HG03520 (cell line): ENCODE measurements at regions not wholly inside any gene's neighbourhood (a gene's known extent, or its start where the extent isn't known, plus 50 kb on each side); places are given as distances from the start of the nearest gene placed in this dataset.
"Not testable (repeated sequence)": the region's sequence is repeated elsewhere in the genome, so short reads cannot be mapped to it uniquely, and the experiment has no call there.

Experiments
- ATAC-seq: cut with Tn5 transposase; IDR thresholded peaks from one replicate; pipeline ENCODE4 v1.9.1; 2021; ENCODE audit warnings: mild to moderate bottlenecking, moderate library complexity; ENCODE audit not compliant: unreplicated experiment

DNA sequence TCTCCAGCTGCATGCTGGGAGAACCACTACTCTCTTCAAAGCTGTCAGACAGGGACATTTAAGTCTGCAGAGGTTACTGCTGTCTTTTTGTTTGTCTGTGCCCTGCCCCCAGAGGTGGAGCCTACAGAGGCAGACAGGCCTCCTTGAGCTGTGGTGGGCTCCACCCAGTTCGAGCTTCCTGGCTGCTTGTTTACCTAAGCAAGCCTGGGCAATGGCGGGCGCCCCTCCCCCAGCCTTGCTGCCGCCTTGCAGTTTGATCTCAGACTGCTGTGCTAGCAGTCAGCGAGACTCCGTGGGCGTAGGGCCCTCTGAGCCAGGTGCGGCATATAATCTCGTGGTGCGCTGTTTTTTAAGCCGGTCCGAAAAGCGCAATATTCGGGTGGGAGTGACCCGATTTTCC, 215.0 kb downstream of the STIM2 start:
- ATAC-seq, result not testable (repeated sequence)

DNA sequence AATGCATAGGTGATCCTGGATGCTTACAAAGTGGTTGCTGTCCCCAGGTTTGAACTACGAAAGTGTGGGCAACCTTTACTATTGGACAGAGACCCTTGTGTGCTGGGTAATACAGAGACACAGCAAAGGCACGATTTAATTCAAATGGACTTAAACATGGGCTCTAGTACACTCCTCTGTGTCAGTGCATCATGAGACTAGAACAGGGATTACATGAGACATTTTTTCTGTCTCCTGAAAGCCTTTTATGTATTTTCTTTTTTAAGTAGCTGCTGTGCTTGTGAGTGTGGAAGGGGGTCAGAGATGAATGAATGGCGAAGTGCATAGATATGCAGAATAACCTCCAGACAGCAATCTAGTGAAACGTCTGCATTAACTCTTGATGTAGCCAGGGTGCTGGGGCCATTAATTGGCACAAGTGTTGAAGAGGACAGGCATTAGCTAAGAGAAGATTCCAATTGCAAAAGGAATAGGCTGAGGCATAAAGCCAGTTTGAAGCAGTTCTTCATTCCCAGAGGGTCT, 218.4 kb downstream of the STIM2 start:
- ATAC-seq, result no peak

DNA sequence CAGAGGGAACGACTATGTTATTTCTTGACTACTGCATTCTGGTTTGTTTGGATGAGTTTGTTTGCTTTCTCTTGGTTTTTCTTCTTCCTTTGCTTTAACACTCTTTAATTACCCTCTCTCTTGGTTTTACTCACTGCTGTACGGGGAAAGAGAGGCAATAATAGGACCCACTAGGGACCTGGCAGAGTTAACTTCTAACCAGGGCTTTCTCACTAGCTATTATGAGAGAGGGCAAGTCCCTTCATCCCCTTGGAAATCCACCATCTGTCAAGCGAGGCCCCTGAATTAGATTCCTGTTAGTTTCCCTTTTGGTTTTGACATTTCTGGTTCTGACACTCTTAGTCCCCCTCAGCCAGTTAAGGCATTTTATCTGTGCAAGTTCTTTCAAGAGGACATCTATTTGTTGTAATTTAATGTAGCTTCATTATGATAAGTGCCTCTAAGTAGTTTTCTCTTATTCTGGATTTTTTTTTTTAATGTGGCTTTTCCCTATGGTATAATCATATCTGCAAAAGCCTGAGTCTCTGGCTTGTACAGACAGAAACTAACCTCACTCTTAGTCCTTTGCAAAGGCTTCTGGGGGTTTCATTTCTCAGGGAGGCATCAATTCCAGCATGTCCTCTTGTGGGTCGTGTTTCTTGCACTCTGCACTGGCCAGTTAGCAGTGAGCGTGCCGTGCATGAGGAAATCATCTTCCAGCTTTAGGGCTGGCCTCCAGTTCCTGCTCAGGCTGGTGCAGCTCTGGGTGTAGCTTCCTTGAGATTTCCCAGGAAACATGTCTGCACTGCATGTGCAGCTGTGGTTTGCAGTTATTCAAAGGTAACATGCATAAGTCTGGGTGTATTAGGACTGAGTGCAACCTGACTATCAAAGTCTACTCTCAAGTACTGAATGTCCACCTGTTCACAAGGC, 221.3 kb downstream of the STIM2 start:
- ATAC-seq, result no peak

DNA sequence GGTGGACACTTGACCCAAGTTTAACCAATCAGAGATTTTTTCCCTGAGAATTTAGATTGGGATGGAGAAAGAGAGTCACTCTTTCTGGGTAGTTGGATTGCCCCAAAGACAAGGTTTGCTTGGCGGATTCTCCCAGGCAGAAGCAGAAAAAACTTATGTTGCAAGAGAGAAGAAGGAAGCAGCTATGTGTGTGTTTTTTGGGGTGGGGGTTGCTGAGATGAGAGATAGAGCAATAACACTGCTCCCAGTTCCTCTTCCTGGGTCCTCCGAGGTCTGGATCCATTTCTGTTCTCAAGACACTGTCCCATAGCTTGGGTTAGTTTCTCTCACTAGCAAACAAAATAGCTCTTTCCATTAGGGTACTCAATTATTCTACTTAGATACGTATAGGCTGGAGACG, 222.1 kb downstream of the STIM2 start:
- no peak for ATAC-seq

DNA sequence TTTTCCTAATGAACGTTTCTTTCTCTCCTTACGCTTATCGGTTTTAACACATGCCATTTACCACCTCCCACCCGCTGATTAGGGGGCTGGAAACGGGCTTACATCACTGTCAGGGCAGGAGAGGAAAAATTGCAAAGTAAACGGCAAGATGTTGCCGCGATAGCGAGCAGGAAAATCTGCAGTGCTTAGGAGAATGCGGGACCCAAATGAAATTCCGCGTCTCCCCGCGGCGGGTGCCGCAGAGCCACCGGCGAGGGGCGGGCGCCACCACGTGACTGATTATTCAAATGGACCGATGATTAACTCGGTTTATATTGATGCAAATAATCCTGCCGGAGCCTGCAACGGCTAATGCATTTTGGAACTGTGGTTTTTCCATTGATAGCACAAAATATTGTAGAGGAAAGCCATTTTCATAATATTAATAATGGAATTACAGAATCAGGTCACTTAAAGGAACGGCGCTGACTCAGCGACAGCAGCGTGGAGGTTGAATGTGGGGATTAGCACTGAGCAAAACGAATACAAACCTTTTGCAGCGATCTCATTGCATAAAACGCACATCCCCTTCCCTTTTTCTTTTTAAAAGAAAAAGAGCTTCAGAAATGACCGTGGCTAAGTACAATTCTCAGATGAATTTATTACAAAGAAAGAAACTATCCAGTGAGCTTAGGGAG, 224.2 kb downstream of the STIM2 start:
- no peak for ATAC-seq

- no peak for ATAC-seq
Measured at GRCh38 chr4:27085396-27085795, 224.8 kb downstream of the STIM2 start.

GRCh38 chr4:27087306-27088045, 226.8 kb downstream of the STIM2 start:
- no peak for ATAC-seq

DNA sequence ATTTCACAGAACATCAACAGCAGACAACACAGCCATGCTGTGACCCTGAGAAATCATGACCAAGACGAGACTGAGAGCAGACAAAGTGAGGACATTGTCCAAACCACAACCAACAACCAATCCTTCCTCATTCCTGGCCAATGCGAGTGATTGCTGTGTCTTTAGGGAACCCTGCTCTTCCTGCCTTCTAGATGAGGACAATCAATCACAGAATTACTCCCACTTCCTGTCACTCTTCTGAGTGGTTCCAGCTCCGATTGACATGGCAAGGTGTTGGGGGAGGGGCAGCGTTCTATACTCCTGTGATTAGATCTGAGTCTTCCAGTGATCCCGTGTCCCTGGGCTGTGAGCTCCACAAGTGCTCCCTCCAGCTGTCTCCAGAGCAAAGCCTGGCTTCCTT, 227.8 kb downstream of the STIM2 start:
- no peak for ATAC-seq

DNA sequence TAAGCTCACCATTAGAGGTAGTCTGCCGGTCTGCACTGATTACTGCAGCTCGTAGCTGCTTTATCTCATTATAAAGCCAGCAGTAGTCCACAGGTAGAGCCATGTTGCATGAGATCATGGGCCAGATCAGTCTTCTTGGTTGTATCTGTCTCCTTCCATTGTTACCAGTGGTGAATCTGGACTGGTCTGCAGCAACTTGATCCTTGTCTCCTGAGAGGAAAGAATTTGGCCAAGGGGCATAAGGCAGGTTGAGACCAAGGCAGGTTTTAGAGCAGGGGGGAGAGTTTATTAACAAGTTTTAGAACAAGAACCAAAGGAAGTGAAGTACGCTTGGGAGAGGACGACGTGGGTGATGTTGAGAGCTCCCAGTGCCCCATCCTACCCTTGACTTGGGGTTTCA, 228.5 kb downstream of the STIM2 start:
- ATAC-seq, result no peak

DNA sequence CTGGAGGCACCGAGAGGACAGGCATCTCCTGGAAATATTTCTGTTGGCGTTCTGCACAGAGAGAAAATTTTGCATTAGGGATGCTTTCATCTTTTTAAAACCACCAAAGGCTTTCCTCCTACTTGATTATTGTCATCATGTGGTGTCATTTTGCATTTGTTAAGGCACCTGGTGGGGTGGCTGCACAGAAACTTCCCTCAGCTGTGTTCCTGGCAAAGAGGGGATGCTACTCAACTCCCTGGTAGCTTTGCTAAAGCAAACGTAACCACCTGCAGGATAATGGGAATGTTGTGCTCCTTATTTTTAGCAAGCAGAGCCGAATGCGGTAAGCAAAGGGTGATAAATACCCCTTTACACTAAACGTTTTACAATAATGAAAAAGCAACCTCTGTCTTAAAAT, 229.8 kb downstream of the STIM2 start:
- ATAC-seq, result no peak

- no peak for ATAC-seq
Measured at GRCh38 chr4:27094224-27094623, 233.6 kb downstream of the STIM2 start.

DNA sequence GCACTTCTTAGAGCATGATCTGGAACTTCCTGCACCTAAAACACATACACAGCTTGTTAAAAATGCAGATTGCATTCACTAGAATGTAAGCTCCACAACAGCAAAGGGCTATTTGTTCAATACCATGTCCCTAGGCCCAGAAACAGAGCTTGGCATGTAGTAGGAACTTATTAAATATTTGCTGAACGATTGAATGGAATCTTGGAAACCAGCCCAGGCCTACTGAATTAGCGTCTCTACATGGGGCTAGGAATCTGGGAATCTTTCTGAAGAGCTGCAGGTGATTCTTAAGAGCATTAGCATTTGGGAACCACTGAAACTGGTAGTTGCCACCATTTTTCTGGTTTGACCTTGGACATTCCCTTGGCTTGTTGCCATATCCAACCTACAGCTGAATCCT, 234.1 kb downstream of the STIM2 start:
- no peak for ATAC-seq

DNA sequence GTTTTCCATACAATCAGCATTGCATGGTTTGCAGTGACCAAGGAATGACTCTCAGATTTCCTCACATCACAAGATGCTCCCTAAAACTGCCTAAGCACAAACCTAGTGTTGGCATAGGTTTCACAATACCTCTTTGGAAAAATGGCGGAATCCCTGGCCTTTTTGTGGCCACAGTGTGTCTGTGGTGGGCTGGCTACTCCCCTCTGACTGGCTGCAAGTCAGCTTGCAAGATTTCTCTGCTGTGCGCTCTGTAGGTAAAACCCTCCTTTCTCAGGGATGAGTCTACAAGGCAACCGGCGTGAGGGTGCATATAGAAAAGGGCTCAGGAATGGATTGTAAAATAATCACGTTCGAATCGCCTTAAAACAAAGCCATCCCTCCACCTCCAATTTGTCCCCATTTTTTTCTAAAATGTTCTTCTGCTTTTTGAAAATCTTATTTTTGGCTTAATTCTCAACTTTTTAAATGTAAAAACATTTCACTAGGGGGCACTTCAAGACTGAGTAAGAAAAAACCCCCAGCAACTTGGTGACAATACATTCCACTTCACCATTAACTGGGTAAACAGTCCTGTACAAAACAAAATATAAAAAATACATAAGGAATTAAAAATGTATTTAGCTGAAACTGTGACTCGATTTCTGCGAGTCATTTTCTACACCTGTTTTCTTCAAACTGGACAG, 235.6 kb downstream of the STIM2 start:
- ATAC-seq, result no peak

GRCh38 chr4:27098034-27098433, 237.4 kb downstream of the STIM2 start:
- no peak for ATAC-seq

- ATAC-seq, result no peak
Measured at GRCh38 chr4:27100713-27101112, 240.1 kb downstream of the STIM2 start.

DNA sequence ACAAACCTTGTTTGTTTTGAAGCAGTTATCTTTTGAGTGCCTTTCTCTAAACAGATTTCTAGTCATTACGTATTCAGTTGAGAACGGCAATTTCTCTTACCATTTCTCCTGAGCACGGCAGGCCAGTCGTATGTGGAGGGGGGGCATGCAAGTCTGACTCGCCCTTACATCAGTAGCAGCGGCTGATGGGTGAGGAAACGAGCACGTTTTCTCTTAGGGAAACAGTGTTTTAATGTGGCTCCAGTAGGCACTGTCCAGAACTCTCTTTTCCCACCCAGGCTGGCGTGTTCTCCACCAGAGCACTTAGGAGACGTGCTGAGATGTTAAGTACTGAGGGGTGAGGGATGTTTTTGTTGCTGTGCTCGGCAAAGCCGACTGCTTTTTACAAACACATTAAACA, 240.5 kb downstream of the STIM2 start:
- no peak for ATAC-seq

DNA sequence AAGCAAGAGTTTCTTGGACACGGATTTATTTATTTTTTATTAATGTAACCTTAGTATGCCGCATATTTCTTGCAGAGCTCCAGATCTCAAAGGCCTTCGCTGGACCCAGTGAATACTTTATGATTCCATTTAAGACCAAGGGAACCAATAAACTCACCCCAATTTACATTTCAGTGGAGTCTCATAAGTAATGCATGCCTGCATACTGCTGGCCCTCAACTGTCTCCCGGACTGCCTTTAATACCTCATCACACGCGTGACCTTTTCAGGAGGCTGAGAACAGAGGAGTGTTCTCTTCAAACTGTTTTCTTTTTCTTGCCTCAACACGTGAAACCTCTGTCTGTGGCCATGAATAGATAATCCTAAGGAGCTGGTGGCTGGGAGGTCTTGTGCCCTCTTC, 240.9 kb downstream of the STIM2 start:
- no peak for ATAC-seq

- no peak for ATAC-seq
Measured at GRCh38 chr4:27111627-27112026, 251.0 kb downstream of the STIM2 start.

DNA sequence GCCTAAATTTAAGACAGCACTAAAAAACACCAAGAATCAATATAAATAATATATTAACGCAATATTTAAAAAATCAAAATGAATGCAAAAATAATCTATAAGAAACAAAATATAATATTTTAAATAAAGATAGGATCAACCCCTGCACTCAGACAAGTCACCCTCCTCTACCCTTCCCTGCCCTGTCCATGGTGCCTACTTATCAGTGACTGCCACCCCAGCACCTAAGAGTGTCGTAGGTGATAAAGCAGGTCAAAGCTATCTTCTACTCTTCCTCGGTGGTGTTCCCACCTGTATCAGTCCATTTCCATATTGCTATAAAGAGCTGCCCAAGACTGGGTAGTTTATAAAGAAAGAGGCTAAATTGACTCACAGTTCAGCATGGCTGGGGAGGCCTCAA, 251.9 kb downstream of the STIM2 start:
- no peak for ATAC-seq

GRCh38 chr4:27115221-27115620, 254.6 kb downstream of the STIM2 start:
- ATAC-seq, result no peak

GRCh38 chr4:27117453-27117852, 256.8 kb downstream of the STIM2 start:
- ATAC-seq, result no peak
